GM18867 (cell line): ENCODE measurements at regions not wholly inside any gene's neighbourhood (a gene's known extent, or its start where the extent isn't known, plus 50 kb on each side); places are given as distances from the start of the nearest gene placed in this dataset.

Experiments
- ATAC-seq: cut with Tn5 transposase; IDR thresholded peaks from one replicate; pipeline ENCODE4 v1.9.1; 2021; ENCODE audit warnings: mild to moderate bottlenecking, moderate library complexity; ENCODE audit not compliant: unreplicated experiment

DNA sequence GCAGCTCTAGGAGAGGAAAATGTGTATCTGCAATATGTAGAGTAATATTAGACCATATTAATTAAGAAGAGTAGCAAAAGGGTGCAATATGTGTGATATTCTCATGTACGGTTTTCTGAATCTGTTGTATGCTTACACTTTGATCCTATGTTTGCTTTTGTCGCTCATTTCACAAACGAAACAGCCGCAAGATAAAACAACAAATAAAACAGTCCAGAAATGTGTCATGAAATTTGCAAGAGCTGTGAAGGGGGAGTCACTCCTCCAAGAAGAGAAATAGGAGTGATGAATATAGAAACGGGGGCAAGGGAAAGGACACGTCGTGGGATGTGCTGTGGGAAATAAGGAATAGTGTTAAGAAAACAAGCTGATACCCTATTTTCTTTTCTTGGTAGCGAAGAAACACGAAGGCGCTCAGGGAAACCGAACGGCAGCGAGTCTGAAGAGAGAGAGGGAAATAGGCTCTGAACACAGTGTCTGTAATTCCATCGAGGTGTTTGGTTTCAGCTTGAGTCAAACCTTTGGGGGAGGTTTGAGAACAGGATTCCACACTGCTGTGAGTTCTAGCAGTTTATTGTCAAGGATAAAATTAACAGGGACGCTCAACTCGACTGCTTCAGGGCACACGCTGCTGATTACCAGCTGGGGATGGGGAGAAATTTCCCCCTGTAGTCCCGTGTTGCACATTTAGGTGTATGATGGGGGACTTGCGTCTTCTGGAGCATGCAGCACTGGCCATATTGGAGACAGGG is 595.6 kb upstream of the TENM3 start:
- no peak for ATAC-seq

- no peak for ATAC-seq
Measured at GRCh38 chr4:181650033-181650825, 593.0 kb upstream of the TENM3 start.

DNA sequence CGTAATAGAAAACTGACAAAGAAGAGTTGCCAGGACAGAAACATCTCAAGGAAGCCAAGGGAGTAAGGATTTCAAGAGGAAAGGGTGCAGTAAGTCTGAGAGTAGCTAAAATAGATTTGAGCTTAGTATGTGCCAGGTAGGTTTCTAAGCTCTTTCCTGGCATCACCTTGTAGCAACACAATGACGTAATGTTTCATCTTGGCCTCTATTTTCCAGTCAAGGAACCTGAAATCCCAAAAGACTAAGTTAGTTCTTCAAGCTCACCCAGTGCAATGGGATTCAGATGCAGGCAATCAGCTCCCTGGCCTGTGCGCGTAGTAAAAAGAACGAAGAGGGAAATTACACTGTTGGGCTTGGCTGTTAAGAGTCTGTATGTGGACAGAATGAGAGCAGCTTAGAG is 586.5 kb upstream of the TENM3 start:
- ATAC-seq, result no peak

GRCh38 chr4:181659202-181659601 is 584.0 kb upstream of the TENM3 start:
- peak; percentile 90 for ATAC-seq

DNA sequence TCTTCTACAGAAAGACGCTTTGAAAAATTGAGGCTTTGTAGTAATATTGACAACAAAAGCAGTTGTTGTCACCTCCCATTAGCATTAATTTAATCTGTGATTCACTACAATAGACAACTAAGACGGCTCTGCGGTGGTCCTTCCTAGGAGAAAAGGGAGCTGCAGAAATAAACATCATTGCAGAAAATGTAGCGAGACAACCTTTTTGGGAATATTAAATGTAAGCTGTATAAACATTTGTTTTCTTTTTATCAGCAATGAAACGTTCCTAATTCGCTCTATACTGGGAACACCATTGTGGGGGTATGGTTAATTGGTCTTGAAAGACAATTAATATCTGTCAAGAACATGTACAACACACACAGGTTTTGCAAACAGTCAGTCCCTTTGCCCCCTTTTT is 583.3 kb upstream of the TENM3 start:
- no peak for ATAC-seq

DNA sequence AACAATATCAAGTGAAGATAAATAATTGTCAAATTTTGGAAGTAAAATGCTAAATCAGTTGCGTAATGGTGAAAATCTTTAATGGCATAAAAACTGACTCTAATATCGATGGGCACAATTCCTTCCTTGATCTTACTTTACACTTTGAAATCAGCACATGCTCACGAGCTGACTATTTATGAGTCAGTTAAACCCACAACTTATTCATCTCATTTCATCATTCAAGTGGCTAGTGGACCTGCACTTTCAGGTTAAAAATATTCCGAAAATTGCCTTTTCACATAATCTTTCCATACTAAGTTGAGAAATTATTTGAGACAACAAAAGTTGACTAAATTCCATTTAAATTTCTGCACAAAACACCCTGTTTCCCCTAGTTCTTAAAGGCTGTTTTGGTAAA is 582.1 kb upstream of the TENM3 start:
- no peak for ATAC-seq

GRCh38 chr4:181661923-181662322 is 581.3 kb upstream of the TENM3 start:
- no peak for ATAC-seq

DNA sequence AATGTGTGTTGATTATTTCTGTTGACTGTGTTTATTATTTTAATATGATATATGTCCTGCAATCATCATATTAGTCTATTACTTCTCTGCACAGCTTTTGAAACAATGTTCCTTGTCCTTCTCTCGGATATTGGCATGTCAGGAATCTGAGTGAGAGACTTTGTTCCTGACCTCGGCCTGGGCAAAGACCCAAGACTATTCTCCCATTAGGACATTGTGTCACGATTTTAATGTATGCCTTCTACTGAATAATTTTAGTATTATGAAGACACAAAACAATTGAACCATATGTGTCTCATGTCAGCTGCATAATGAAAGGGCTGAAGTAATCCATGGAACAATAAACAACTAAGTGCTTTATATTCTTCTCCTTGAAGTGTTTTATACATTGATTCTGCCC is 580.8 kb upstream of the TENM3 start:
- no peak for ATAC-seq

- ATAC-seq, result no peak
Measured at GRCh38 chr4:181670506-181670905, 572.7 kb upstream of the TENM3 start.

- no peak for ATAC-seq
Measured at GRCh38 chr4:181671672-181672071, 571.5 kb upstream of the TENM3 start.

- ATAC-seq, result no peak
Measured at GRCh38 chr4:181672751-181673150, 570.5 kb upstream of the TENM3 start.

DNA sequence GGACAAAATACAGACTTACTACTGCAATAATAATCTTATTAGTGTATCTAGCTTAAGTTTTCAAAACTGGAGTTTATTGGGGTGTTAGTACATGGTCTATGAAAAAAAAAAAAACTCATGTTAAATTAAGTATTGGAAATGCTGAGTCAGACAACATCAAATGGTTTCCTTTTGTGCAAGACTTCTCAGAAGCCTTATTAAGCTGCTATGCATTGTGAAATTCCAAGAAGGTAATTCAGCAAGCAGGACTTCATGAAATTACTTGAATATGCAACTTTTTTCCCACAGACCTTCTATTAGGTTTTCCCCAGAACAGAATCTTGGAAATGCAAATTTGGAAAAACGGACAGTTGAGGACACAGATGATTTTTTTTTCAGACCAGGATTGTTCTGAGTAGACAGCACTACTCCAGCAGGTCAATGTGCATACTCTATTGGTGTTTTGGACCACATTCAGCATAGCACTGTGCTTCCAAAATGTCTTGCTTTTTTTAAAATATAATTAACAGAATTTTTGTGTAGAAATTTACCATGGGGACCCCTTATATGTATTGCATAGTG is 568.8 kb upstream of the TENM3 start:
- no peak for ATAC-seq

GRCh38 chr4:181676546-181676945 is 566.7 kb upstream of the TENM3 start:
- no peak for ATAC-seq

DNA sequence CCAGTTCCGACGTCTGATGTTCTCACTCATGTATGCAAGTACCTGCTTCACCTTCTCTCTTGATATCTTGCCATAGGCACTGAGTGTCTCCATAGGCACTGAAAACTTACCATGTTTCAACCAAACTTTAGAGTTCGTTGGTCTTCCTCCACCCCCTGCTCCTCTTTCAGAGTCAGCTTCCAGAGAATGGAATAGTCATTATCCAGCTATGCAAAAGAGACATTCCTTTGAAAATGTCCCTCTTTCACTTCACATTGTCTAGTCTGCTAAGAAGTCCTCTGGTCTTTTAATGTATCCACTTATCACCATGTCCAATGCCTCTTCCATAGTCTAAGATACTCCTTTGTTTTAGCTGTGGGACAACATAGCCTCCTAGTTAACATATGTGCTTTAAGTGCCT is 566.0 kb upstream of the TENM3 start:
- no peak for ATAC-seq

DNA sequence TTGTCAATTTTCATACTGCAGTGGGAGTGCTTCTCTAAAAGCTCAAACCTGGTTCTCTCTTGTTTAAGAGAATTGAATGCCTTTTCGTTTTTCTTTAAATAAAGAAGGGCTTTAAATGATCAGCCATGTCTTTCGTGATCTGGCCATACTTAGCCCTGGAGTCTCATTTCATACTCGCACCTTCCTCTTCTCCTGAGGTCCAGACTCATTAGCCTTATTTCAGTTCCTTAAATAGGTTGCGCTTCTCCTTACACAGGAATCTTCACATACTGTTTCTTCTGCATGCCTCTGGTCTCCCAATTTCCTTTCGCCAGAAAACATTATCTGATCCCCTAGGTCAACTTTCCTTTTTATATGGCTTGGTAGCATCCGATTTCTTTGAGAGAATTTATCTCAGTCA is 565.6 kb upstream of the TENM3 start:
- ATAC-seq, result no peak

DNA sequence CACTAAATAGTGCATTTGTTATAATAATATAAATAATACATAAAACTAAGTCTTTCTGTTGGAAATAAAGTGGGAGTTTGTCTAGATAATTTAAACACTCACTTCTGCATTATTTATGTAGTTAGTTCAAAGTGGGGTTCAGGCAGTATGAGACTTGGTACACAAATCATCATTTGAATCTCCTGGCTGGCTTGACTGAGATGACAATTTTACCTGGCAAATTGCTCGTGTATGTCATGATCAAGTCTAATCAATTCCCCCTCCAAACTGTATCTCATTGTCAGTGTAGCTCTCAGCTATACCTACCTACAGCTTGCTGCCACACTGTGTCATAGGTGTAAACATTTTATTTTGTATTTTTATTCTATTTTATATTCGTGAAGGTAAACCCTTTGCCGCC is 563.4 kb upstream of the TENM3 start:
- no peak for ATAC-seq

DNA sequence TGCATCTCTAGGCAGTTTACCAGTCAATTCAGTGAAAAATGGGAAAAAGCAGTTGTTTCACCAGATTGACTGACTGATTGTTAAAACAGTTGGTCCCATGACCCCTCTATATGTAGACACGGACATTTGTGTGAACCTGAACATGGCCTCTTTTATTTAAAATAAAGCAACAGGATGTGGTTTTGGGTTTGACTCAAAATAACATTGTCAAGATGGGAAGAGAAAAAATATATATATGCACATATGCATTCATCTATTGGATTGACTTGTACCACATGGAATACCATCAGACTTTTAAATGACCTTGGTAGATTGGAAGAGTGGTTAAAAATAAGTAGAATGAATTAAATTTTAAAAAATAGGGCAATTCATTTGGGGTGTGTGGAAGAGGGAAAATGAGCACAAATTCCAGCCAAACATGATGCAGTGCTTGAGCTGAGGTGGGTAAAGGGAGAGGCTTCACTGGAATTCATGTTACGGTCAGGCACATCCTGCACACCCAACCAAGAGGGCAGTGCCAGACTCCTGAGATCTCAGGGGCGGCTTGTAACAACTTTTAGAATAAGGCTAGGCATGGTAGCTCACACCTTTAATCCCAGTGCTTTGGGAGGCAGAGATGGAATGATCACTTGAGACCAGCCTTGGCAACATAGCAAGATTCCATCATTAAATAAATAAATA is 560.7 kb upstream of the TENM3 start:
- no peak for ATAC-seq

GRCh38 chr4:181684310-181684709 is 558.9 kb upstream of the TENM3 start:
- ATAC-seq, result no peak

GRCh38 chr4:181685461-181685860 is 557.7 kb upstream of the TENM3 start:
- ATAC-seq, result no peak

DNA sequence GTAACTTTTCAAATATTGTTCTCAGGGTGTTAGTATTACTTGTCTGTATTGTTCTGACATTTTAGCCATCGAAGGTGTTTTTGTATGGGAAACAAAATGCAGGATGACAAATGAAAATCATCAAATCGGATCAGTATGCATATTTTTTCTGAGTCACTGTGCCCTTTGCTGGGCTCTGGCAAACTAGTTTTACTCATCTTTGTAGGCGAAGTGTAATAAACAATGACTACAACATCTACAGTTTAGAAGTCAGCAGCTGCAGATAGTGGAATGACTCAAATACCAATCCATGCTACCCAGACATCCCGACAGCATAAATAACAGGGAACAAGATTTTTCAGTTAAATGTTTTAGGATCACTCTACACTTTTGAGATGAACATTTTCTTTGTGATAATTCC is 557.3 kb upstream of the TENM3 start:
- no peak for ATAC-seq

DNA sequence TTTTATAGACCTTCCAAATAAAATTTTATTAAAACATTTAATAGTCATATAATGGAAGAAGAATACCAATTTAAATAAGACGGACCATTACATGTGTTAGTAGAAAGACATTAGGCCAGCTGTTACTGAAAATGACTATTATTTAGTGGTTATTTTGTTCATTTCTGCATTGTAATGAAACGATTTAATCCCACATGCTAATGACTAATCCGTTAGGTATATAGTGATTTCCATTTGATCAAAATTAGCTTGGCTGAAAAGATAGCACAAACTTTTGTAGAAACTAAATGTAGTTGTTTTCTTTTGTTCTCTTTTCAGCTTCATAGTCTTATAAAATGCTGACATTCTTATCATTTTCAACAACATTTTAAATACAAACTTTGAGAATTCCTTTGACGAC is 556.1 kb upstream of the TENM3 start:
- ATAC-seq, result no peak

GRCh38 chr4:181688432-181688831 is 554.8 kb upstream of the TENM3 start:
- no peak for ATAC-seq
